GM18870 (cell line): ENCODE measurements at regions not wholly inside any gene's neighbourhood (a gene's known extent, or its start where the extent isn't known, plus 50 kb on each side); places are given as distances from the start of the nearest gene placed in this dataset.

Experiments
- ATAC-seq: cut with Tn5 transposase; IDR thresholded peaks from one replicate; pipeline ENCODE4 v1.9.1; 2021; ENCODE audit warnings: moderate library complexity; ENCODE audit not compliant: unreplicated experiment

DNA sequence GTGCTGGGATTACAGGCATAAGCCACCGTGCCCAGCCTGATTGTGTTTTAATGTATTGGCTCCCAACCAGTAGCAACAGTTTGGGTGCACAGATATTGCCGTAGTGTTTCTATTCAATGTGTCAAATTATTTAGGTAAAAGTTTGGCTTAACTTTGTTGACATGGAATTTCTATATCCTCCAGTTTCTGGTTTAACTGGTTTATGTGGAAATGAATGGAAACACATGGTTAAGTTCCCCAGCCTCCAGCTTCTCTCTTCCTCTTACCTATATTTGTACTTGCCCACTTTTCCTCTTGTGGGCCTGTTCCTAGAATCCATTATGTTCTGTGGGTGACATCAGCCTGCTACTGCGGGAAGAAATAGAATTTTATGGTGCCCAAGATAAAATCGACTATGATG lies 53.9 kb upstream of the ESR1 start:
- no peak for ATAC-seq

GRCh38 chr6:151757506-151757955 lies 50.0 kb upstream of the ESR1 start:
- ATAC-seq = peak; percentile 99
